ENCODE measurements at regions not wholly inside any gene's neighbourhood (a gene's known extent, or its start where the extent isn't known, plus 50 kb on each side); places are given as distances from the start of the nearest gene placed in this dataset.
"Not testable (repeated sequence)": the region's sequence is repeated elsewhere in the genome, so short reads cannot be mapped to it uniquely, and the experiment has no call there.

- no peak for DNase-seq (ENCODE audit: low read depth)
Measured at GRCh38 chr13:44664308-44664707, 88.2 kb upstream of the TSC22D1 start.

DNA sequence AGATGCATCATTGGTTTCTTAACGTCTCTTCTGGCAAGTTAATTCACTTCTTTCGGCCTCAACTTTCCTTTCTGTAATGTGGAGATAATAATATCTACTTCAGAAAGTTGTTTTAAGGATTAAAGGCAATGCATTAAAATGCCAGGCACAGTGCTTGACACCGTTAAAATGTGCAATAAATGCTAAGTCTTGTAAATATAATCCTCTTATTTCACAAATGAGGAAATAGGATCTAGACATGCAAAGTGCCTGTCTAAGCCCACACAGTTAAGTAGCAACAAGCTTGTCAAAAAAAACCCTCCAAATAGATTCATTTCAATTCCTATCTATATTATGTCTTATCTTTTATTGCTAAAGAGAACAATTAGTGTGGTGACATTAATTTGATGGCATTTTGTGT is 86.4 kb upstream of the TSC22D1 start:
- no peak for DNase-seq (ENCODE audit: low read depth)

DNA sequence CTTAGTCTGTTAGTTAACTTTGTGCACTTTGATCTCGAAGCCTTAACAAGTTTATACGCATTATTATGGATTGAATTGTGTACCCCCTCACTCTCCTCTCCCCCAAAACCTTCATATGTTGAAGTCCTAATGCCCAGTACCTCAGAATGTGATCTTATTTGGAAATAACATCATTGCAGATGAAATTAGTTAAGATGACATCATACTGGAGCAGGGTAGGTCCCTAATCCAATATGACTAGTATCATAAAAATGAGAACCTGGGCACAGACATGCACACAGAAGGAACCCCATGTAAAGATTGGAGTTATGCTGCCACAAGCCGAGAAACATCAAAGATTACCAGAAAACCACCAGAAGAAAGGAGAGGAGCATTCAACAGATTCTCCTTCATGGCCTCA is 85.8 kb upstream of the TSC22D1 start:
- DNase-seq (ENCODE audit: low read depth): no peak

DNA sequence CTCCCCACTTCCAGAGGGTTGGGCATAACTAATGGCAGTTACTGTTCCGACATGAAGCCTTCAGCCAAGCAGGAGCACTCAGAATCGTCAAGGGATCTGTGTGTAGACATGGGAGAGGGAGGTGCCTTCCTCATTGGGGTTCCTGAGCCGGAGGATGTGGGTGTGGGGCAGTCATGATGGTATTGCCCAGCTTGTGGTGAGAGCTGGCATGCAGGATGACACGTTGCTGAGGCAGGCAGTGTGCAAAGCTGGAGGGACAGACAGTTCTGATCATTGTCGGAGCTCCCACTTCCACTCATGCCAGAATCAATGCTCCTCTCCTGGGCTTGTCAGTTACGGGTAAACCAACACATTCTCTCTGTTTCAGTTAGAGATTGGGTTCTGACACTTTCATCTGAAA is 83.9 kb upstream of the TSC22D1 start:
- peak; percentile 49 for DNase-seq (ENCODE audit: low read depth)

DNA sequence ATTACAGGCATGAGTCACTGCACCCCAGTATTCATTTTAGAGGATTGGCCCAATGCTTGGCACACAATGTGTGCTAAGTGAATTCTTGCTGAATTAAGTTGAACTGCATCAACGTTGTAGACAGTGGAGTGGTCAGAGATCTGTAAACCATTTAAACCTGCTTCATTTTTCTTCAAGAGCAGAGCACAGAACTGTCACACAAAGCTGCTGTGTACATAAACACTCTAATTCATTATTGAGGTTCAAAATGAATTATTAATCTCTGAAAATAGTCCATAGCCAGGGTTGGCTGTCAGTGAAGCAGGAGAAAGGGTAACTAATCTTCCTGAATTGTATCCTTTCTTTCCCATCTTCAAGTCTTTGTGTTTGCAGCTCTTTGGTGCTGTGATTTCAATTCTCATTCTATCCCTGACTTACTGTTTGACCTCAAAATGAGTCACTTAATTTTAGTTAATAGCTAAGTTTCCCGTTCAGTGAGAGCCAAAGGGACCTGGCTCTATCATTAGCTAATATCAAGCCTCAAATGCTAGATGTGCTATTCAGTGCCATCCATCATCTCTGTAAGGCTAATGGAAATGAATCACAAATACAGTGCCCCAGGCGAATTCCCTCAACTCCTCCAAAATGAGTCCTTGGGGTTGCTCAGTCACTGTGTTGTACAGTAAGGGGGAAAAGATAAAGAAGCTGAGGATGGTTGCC is 77.0 kb upstream of the TSC22D1 start:
- peak; percentile 81 for DNase-seq (ENCODE audit: low read depth)

GRCh38 chr13:44652168-44652567 is 76.0 kb upstream of the TSC22D1 start:
- no peak for DNase-seq (ENCODE audit: low read depth)

DNA sequence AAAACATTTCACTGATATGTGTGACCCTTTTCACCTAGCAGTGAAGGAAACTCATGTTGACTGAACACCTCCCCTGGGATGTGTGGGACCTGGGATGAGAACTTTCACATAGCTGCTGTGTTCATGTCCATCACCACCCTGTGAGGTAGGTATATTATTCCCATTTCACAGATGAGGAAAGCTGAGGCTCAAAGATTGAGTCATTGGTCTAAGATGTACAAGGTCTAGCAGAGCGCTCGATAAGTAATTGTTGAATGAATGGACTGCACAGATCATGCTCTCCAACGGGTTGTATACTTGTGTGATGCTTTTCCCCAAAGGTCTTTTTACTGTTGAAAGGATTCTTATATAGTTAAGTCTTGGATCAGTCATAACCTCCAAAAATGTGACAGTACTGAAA is 75.6 kb upstream of the TSC22D1 start:
- no peak for DNase-seq (ENCODE audit: low read depth)

- no peak for DNase-seq (ENCODE audit: low read depth)
Measured at GRCh38 chr13:44651209-44651608, 75.1 kb upstream of the TSC22D1 start.

- no peak for DNase-seq (ENCODE audit: low read depth)
Measured at GRCh38 chr13:44649834-44650233, 73.7 kb upstream of the TSC22D1 start.

- DNase-seq (ENCODE audit: low read depth): peak; percentile 23
Measured at GRCh38 chr13:44649104-44649428, 72.9 kb upstream of the TSC22D1 start.

GRCh38 chr13:44648392-44649103 is 72.4 kb upstream of the TSC22D1 start:
- DNase-seq (ENCODE audit: low read depth): peak; percentile 85

GRCh38 chr13:44647560-44647959 is 71.4 kb upstream of the TSC22D1 start:
- DNase-seq (ENCODE audit: low read depth): not testable (repeated sequence)

DNA sequence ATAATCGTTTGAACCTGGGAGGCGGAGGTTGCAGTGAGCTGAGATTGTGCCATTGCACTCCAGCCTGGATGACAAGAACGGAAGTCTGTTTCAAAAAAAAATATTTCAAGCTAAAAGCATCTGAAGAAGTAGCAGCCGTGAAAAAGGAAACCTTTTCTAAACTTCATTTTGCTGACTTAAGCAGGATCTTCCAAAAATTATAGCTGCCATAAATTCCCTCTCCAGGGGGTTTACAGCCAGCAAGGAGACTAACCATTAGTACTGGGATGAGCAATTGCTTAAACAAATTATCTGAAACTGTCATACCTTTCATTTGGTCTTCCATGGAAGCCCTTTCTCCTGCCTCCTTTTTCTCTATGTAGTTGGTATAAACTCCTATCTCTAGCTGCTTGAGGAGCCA is 69.9 kb upstream of the TSC22D1 start:
- DNase-seq (ENCODE audit: low read depth): no peak

GRCh38 chr13:44643256-44643655 is 67.1 kb upstream of the TSC22D1 start:
- no peak for DNase-seq (ENCODE audit: low read depth)

GRCh38 chr13:44637581-44637980 is 61.5 kb upstream of the TSC22D1 start:
- DNase-seq (ENCODE audit: low read depth): no peak

DNA sequence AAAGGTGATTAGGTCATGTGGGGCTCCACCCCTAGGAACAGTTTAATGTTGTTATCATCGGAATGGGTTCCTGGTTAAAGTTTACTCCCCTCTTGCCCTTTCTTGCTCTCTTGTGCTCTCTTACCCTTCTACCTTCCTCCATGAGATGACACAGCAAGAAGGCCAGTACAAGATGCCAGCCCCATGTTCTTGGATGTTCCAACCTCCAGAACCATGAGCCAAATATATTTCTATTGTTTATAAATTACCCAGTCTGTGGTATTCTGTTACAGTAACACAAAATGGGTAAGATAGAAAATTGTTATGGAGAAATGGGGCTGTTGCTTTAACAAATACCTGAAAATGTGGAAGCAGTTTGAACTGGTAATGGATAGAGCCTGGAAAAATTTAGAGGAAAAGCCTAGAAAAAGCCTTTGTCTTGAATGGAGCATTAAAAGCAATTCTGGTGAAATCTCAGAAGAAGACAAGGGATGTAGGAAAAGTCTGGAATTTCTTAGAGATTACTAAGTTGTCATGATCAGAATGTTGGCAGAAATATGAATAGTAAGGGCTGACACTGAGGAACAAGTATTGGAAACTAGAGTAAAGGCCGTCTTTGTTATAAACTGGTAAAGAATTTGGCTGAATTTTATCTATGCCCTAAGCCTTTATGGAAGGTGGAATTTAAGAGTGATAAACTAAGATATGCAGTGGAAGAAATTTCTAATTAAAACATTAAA is 53.5 kb upstream of the TSC22D1 start:
- no peak for DNase-seq (ENCODE audit: low read depth)

DNA sequence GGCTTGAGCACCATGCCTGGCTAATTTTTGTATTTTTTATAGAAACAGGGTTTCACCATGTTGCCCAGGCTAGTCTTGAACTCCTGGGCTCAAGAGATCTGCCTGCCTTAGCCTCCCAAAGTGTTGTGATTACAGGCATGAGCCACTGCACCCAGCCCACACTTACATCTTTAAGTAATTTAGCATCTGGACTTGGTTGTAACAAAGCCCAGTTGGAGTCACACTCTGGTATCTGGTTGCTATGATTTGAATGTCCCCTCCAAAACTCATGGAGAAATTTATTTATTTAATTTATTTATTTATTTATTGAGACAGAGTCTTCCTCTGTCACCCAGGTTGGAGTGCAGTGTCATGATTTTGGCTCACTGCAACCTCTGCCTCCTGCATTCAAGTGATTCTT is 52.7 kb upstream of the TSC22D1 start:
- DNase-seq (ENCODE audit: low read depth): not testable (repeated sequence)

DNA sequence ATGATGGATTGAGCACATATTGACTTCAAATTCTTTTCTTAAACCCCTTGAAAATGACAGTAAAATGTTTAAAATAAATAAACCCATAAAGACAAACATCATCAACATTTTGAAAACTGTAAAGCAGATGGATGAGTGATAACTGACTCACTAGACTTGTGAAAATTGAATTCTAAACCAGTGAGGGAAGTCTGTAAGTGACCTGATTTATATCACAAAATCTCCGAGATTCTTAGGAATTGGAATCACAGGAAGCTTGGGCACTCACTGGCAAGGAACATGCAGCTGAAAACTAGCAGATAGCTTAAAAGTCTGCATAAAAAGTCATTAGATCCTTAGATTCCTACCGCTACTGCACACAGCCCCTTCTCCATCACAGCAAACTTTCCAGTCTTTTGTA is 51.3 kb upstream of the TSC22D1 start:
- DNase-seq (ENCODE audit: low read depth): no peak

GRCh38 chr13:44626176-44626575 is 50.0 kb upstream of the TSC22D1 start:
- no peak for DNase-seq (ENCODE audit: low read depth)
